H9 (cell line): ENCODE measurements at regions not wholly inside any gene's neighbourhood (a gene's known extent, or its start where the extent isn't known, plus 50 kb on each side); places are given as distances from the start of the nearest gene placed in this dataset.

Experiments
- DNase-seq: peaks from one replicate; pipeline ENCODE4 v3.0.0-alpha.2; 2017
- H2AFZ ChIP-seq: one replicate; pipeline ENCODE4 v1.6.1; 2013; ENCODE audit warnings: mild to moderate bottlenecking, low read length, control low read depth, moderate library complexity
- H2AK5ac ChIP-seq: 2 replicates; pipeline ENCODE4 v1.6.1; 2013; ENCODE audit warnings: low read length, control low read depth, mixed read lengths; ENCODE audit not compliant: insufficient read length
- H2BK120ac ChIP-seq: one replicate; pipeline ENCODE4 v1.6.1; 2013; ENCODE audit warnings: low read depth, mild to moderate bottlenecking, low read length, control low read depth, inconsistent platforms; ENCODE audit not compliant: poor library complexity, severe bottlenecking
- H2BK12ac ChIP-seq: 2 replicates; pipeline ENCODE4 v1.6.1; 2013; ENCODE audit warnings: low read length, control low read depth, mixed read lengths, low read depth; ENCODE audit not compliant: insufficient read length
- H2BK15ac ChIP-seq: 2 replicates; pipeline ENCODE4 v1.6.1; 2013; ENCODE audit warnings: low read depth, low read length, control low read depth
- H2BK20ac ChIP-seq: one replicate; pipeline ENCODE4 v1.6.1; 2013; ENCODE audit warnings: low read depth, mild to moderate bottlenecking, low read length, control low read depth, inconsistent platforms; ENCODE audit not compliant: poor library complexity, severe bottlenecking
- H2BK5ac ChIP-seq: 2 replicates; pipeline ENCODE4 v1.6.1; 2013; ENCODE audit warnings: low read length, control low read depth, mixed read lengths; ENCODE audit not compliant: insufficient read length
- H3K14ac ChIP-seq: 2 replicates; pipeline ENCODE4 v1.6.1; 2013; ENCODE audit warnings: low read length, control low read depth; ENCODE audit not compliant: insufficient read depth
- H3K18ac ChIP-seq: 2 replicates; pipeline ENCODE4 v1.6.1; 2013; ENCODE audit warnings: low read depth, mild to moderate bottlenecking, mixed read lengths, low read length, control low read depth; ENCODE audit not compliant: insufficient read length
- H3K23ac ChIP-seq: 2 replicates; pipeline ENCODE4 v1.6.1; 2013; ENCODE audit warnings: low read length, control low read depth, mixed read lengths, low read depth; ENCODE audit not compliant: insufficient read length
- H3K23me2 ChIP-seq: 2 replicates; pipeline ENCODE4 v1.6.1; 2013; ENCODE audit warnings: low read depth, mild to moderate bottlenecking, mixed read lengths, low read length, control low read depth; ENCODE audit not compliant: insufficient read length, poor library complexity, severe bottlenecking
- H3K27ac ChIP-seq: 2 replicates; pipeline ENCODE4 v1.5.1; 2013; ENCODE audit warnings: low read length, control low read depth, mixed read lengths, low read depth; ENCODE audit not compliant: insufficient read length
- H3K27me3 ChIP-seq: 2 replicates; pipeline ENCODE4 v1.6.1; 2013; ENCODE audit warnings: low read length, control low read depth, inconsistent platforms; ENCODE audit not compliant: insufficient read depth
- H3K4ac ChIP-seq: 2 replicates; pipeline ENCODE4 v1.6.1; 2013; ENCODE audit warnings: low read depth, mild to moderate bottlenecking, control low read depth, inconsistent platforms, low read length, moderate library complexity
- H3K4me1 ChIP-seq: 2 replicates; pipeline ENCODE4 v1.6.1; 2013; ENCODE audit warnings: low read length, control low read depth, inconsistent platforms; ENCODE audit not compliant: insufficient read depth
- H3K4me2 ChIP-seq: 2 replicates; pipeline ENCODE4 v1.6.1; 2013; ENCODE audit warnings: low read length, control low read depth, mixed read lengths; ENCODE audit not compliant: insufficient read length, insufficient read depth
- H3K56ac ChIP-seq: 2 replicates; pipeline ENCODE4 v1.6.1; 2013; ENCODE audit warnings: low read depth, mild to moderate bottlenecking, mixed read lengths, low read length, control low read depth; ENCODE audit not compliant: insufficient read length
- H3K79me1 ChIP-seq: 2 replicates; pipeline ENCODE4 v1.6.1; 2013; ENCODE audit warnings: low read depth, mild to moderate bottlenecking, moderate library complexity, low read length, control low read depth, inconsistent platforms; ENCODE audit not compliant: insufficient read depth, poor library complexity, severe bottlenecking
- H3K79me2 ChIP-seq: 2 replicates; pipeline ENCODE4 v1.6.1; 2013; ENCODE audit warnings: low read length, control low read depth, inconsistent platforms; ENCODE audit not compliant: insufficient read depth
- H3K9ac ChIP-seq: 2 replicates; pipeline ENCODE4 v1.6.1; 2013; ENCODE audit warnings: low read length, control low read depth, mixed read lengths; ENCODE audit not compliant: insufficient read length; ENCODE audit errors: extremely low read depth
- H3K9me3 ChIP-seq: one replicate; pipeline ENCODE4 v1.6.1; 2013; ENCODE audit warnings: low read depth, low read length, inconsistent platforms; ENCODE audit not compliant: control insufficient read depth
- H3T11ph ChIP-seq: one replicate; pipeline ENCODE4 v1.6.1; 2013; ENCODE audit warnings: mild to moderate bottlenecking, low read length, control low read depth, inconsistent platforms
- H4K20me1 ChIP-seq: one replicate; pipeline ENCODE4 v1.6.1; 2013; ENCODE audit not compliant: control insufficient read depth, insufficient read length, insufficient read depth
- H4K5ac ChIP-seq: 2 replicates; pipeline ENCODE4 v1.6.1; 2013; ENCODE audit warnings: low read depth, mild to moderate bottlenecking, mixed read lengths, low read length, control low read depth; ENCODE audit not compliant: insufficient read length
- H4K8ac ChIP-seq: replicated peaks from 2 replicates; pipeline ENCODE4 v1.6.1; 2013; ENCODE audit warnings: low read length, control low read depth, mixed read lengths, low read depth; ENCODE audit not compliant: insufficient read length
- H4K91ac ChIP-seq: 2 replicates; pipeline ENCODE4 v1.6.1; 2013; ENCODE audit warnings: low read depth, mild to moderate bottlenecking, moderate library complexity, mixed read lengths, low read length, control low read depth; ENCODE audit not compliant: insufficient read length
- H3K27ac Mint-ChIP-seq, 3 experiments: 2 replicates in 2 of 3; 3 replicates in 1 of 3; pipeline ENCODE4 v1.8.0; 2020 to 2021; ENCODE audit warnings: mixed read lengths in 3 of 3, mild to moderate bottlenecking in 1 of 3, moderate library complexity in 1 of 3
- H3K27me3 Mint-ChIP-seq: 2 replicates; pipeline ENCODE4 v1.8.0; 2021; ENCODE audit warnings: low read depth, mild to moderate bottlenecking, moderate library complexity, mixed read lengths
- H3K36me3 Mint-ChIP-seq, 3 experiments: 2 replicates in 2 of 3; 3 replicates in 1 of 3; pipeline ENCODE4 v1.8.0; 2020 to 2021; ENCODE audit warnings: low read depth in 3 of 3, mixed read lengths in 3 of 3; ENCODE audit not compliant: insufficient read depth in 1 of 3
- H3K4me1 Mint-ChIP-seq, 2 experiments: 2 replicates each; pipeline ENCODE4 v1.8.0; 2020; ENCODE audit warnings: mixed read lengths in 2 of 2
- H3K4me3 Mint-ChIP-seq, 2 experiments: 2 replicates in 1 of 2; 3 replicates in 1 of 2; pipeline ENCODE4 v1.8.0; 2020 to 2021; ENCODE audit warnings: mild to moderate bottlenecking in 2 of 2, mixed read lengths in 2 of 2, moderate library complexity in 1 of 2
- H3K9me3 Mint-ChIP-seq, 2 experiments: 2 replicates in 1 of 2; 3 replicates in 1 of 2; pipeline ENCODE4 v1.8.0; 2020; ENCODE audit warnings: mild to moderate bottlenecking in 2 of 2, mixed read lengths in 2 of 2, moderate library complexity in 1 of 2
- CTCF ChIP-seq: fragments of 200-600 bp; sonication (generic); conservative IDR thresholded peaks from 3 replicates; pipeline ENCODE4 v1.8.0; 2021; ENCODE audit warnings: antibody characterized with exemption, mild to moderate bottlenecking
- WGBS: extraction: QIAGEN DNeasy Blood & Tissue Kit; methylation state at CpG from one replicate; pipeline ENCODE4 v1.1.7; 2013; ENCODE audit warnings: missing lambda C conversion rate, low lambda C conversion rate, mixed read lengths; ENCODE audit not compliant: insufficient read length; ENCODE audit errors: extremely low coverage; 5-methylcytosine and 5-hydroxymethylcytosine counted together

GRCh38 chr14:101049942-101050341, 146.4 kb upstream of the RTL1 start:
- Histone ChIP-seq H4K20me1 (no peaks in the 10 kb centered on the region), H4K91ac (no peak overlapping the region), H2BK20ac (no peak overlapping the region), H3K4me1 (no peaks in the 10 kb centered on the region), H2BK15ac (no peak overlapping the region), H3K23me2 (no peaks in the 10 kb centered on the region), H3K9me3 (no peaks in the 10 kb centered on the region), H4K5ac (no peak overlapping the region), H3K23ac (no peak overlapping the region), H3K4ac (no peak overlapping the region), H2AK5ac (no peak overlapping the region), H3K56ac (no peak overlapping the region), H3K79me2 (no peaks in the 10 kb centered on the region), H2AFZ (no peak overlapping the region), H3T11ph (no peak overlapping the region), H2BK5ac (no peak overlapping the region), H2BK120ac (no peak overlapping the region), H3K18ac (no peak overlapping the region), H3K9ac (no peak overlapping the region), H3K4me2 (no peak overlapping the region), H3K79me1 (no peaks in the 10 kb centered on the region), H3K14ac (no peak overlapping the region; the same call in 1 of the 2 replicates), H3K27me3 (no peaks in the 10 kb centered on the region), H4K8ac (no peak overlapping the region), H2BK12ac (no peak overlapping the region), H3K27ac (no peak overlapping the region)
- H3K4me1 Mint-ChIP-seq = peaks cover 3 to 7% of the 10 kb centered on the region in 2 experiments; a peak in 2 of 4 replicates
- DNase-seq = no peak
- H3K9me3 Mint-ChIP-seq = peaks cover 17 to 19% of the 10 kb centered on the region in 2 experiments; a peak in 4 of 5 replicates
- peaks cover 21% of the 10 kb centered on the region for H3K27me3 Mint-ChIP-seq
- no CpG with 5 or more reads among the region's 6 CpGs for WGBS
- H3K4me3 Mint-ChIP-seq = no peak overlapping the region
- TF ChIP-seq CTCF = no peak
- H3K36me3 Mint-ChIP-seq = peaks cover 0 to 8% (median 0%) of the 10 kb centered on the region in 3 experiments; a peak in 3 of 7 replicates
- H3K27ac Mint-ChIP-seq = no peak overlapping the region
